ENCODE measurements at regions not wholly inside any gene's neighbourhood (a gene's known extent, or its start where the extent isn't known, plus 50 kb on each side); places are given as distances from the start of the nearest gene placed in this dataset.

GRCh38 chr3:95883801-95884200, 930.6 kb upstream of the EPHA6 start:
- DNase-seq: no peak
- no peaks in the 10 kb centered on the region for H3K36me3 ChIP-seq (ENCODE audit: insufficient read depth, low read length)
- no peaks in the 10 kb centered on the region for H3K27me3 ChIP-seq (ENCODE audit: insufficient read depth, low read length, poor library complexity)

GRCh38 chr3:95886616-95887015, 927.8 kb upstream of the EPHA6 start:
- Histone ChIP-seq H3K36me3 (ENCODE audit: insufficient read depth, low read length) (no peaks in the 10 kb centered on the region), H3K27me3 (ENCODE audit: insufficient read depth, low read length, poor library complexity) (no peaks in the 10 kb centered on the region)
- TF ChIP-seq EZH2 (IDR thresholded peaks at IDR 0.05; ENCODE audit: borderline replicate concordance, low read depth, low read length, severe bottlenecking) (no peak), CTCF (IDR thresholded peaks at IDR 0.05; ENCODE audit: borderline replicate concordance, extremely low read depth, low read length, poor library complexity, severe bottlenecking) (no peak)

More at GRCh38 chr3:95883801-95884200, 930.6 kb upstream of the EPHA6 start:
- Histone ChIP-seq H3K9ac (ENCODE audit: low read depth, low read length) (no peak overlapping the region), H4K20me1 (ENCODE audit: insufficient read depth, low read length) (no peaks in the 10 kb centered on the region), H2AFZ (ENCODE audit: low read depth, low read length) (no peak overlapping the region), H3K79me2 (ENCODE audit: insufficient read depth, low read length) (no peaks in the 10 kb centered on the region), H3K4me1 (ENCODE audit: insufficient read depth, low read length) (no peaks in the 10 kb centered on the region), H3K4me3 (ENCODE audit: low read depth in 1 of 2, low read length in 2 of 2) (no peak overlapping the region), H3K4me2 (ENCODE audit: insufficient read depth, low read length) (no peak overlapping the region), H3K27ac (ENCODE audit: low read length) (no peak overlapping the region), H3K9me3 (ENCODE audit: insufficient read depth, low read length, severe bottlenecking) (no peaks in the 10 kb centered on the region)
- no peak for TF ChIP-seq CTCF (IDR thresholded peaks at IDR 0.05; ENCODE audit: borderline replicate concordance, extremely low read depth, low read length, poor library complexity, severe bottlenecking)
- no peak for TF ChIP-seq EZH2 (IDR thresholded peaks at IDR 0.05; ENCODE audit: borderline replicate concordance, low read depth, low read length, severe bottlenecking)
- ATAC-seq (ENCODE audit: insufficient read depth, low read depth): no peak

DNA sequence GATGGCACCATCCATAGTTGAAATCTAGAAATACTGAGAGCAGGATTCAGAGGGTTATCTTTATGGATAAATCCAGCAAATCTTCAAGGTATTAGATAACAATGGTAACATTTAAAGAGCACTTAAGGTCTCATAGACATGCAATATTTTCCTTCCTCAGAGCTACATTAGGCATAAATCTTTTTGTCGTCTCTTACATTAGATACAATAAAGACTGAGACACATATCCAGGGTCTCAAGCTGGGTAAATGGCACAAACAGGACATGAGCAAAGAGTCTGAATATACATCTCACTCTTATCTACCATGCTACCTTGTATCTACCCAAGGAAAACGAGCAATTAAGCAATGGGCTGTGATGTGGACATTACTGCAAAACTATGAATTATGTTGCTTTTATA, 927.3 kb upstream of the EPHA6 start:
- no peak overlapping the region for H3K4me3 ChIP-seq (ENCODE audit: low read depth in 1 of 2, low read length in 2 of 2)
- ATAC-seq (ENCODE audit: insufficient read depth, low read depth) (no peak), DNase-seq (no peak)
- H3K4me2 ChIP-seq (ENCODE audit: insufficient read depth, low read length): no peak overlapping the region
- H2AFZ ChIP-seq (ENCODE audit: low read depth, low read length): no peak overlapping the region
- H3K9me3 ChIP-seq (ENCODE audit: insufficient read depth, low read length, severe bottlenecking): no peaks in the 10 kb centered on the region
- TF ChIP-seq CTCF (IDR thresholded peaks at IDR 0.05; ENCODE audit: borderline replicate concordance, extremely low read depth, low read length, poor library complexity, severe bottlenecking): no peak
- no peak for TF ChIP-seq EZH2 (IDR thresholded peaks at IDR 0.05; ENCODE audit: borderline replicate concordance, low read depth, low read length, severe bottlenecking)
- no peak overlapping the region for H3K9ac ChIP-seq (ENCODE audit: low read depth, low read length)
- H3K4me1 ChIP-seq (ENCODE audit: insufficient read depth, low read length): no peaks in the 10 kb centered on the region
- H3K27ac ChIP-seq (ENCODE audit: low read length): no peak overlapping the region
- H3K27me3 ChIP-seq (ENCODE audit: insufficient read depth, low read length, poor library complexity): no peaks in the 10 kb centered on the region
- no peaks in the 10 kb centered on the region for H3K36me3 ChIP-seq (ENCODE audit: insufficient read depth, low read length)
- H3K79me2 ChIP-seq (ENCODE audit: insufficient read depth, low read length): no peaks in the 10 kb centered on the region
- H4K20me1 ChIP-seq (ENCODE audit: insufficient read depth, low read length): no peaks in the 10 kb centered on the region

More at GRCh38 chr3:95886616-95887015, 927.8 kb upstream of the EPHA6 start:
- Histone ChIP-seq H3K4me2 (ENCODE audit: insufficient read depth, low read length) (no peak overlapping the region), H3K4me1 (ENCODE audit: insufficient read depth, low read length) (no peaks in the 10 kb centered on the region), H3K4me3 (ENCODE audit: low read depth in 1 of 2, low read length in 2 of 2) (no peak overlapping the region), H3K79me2 (ENCODE audit: insufficient read depth, low read length) (no peaks in the 10 kb centered on the region), H4K20me1 (ENCODE audit: insufficient read depth, low read length) (no peaks in the 10 kb centered on the region), H3K27ac (ENCODE audit: low read length) (no peak overlapping the region), H3K9me3 (ENCODE audit: insufficient read depth, low read length, severe bottlenecking) (no peaks in the 10 kb centered on the region), H3K9ac (ENCODE audit: low read depth, low read length) (no peak overlapping the region), H2AFZ (ENCODE audit: low read depth, low read length) (no peak overlapping the region)
- DNase-seq: no peak
- ATAC-seq (ENCODE audit: insufficient read depth, low read depth): no peak

- TF ChIP-seq EZH2 (IDR thresholded peaks at IDR 0.05; ENCODE audit: borderline replicate concordance, low read depth, low read length, severe bottlenecking): no peak
- TF ChIP-seq CTCF (IDR thresholded peaks at IDR 0.05; ENCODE audit: borderline replicate concordance, extremely low read depth, low read length, poor library complexity, severe bottlenecking): no peak
- Histone ChIP-seq H3K79me2 (ENCODE audit: insufficient read depth, low read length) (no peaks in the 10 kb centered on the region), H3K36me3 (ENCODE audit: insufficient read depth, low read length) (no peaks in the 10 kb centered on the region), H3K4me1 (ENCODE audit: insufficient read depth, low read length) (no peaks in the 10 kb centered on the region), H4K20me1 (ENCODE audit: insufficient read depth, low read length) (no peaks in the 10 kb centered on the region), H3K27ac (ENCODE audit: low read length) (no peak overlapping the region), H3K9ac (ENCODE audit: low read depth, low read length) (no peak overlapping the region), H3K9me3 (ENCODE audit: insufficient read depth, low read length, severe bottlenecking) (no peaks in the 10 kb centered on the region), H3K4me2 (ENCODE audit: insufficient read depth, low read length) (no peak overlapping the region), H3K27me3 (ENCODE audit: insufficient read depth, low read length, poor library complexity) (no peaks in the 10 kb centered on the region), H2AFZ (ENCODE audit: low read depth, low read length) (no peak overlapping the region), H3K4me3 (ENCODE audit: low read depth in 1 of 2, low read length in 2 of 2) (no peak overlapping the region)
- DNase-seq (no peak), ATAC-seq (ENCODE audit: insufficient read depth, low read depth) (no peak)
Observed at GRCh38 chr3:95894820-95895219, 919.6 kb upstream of the EPHA6 start.

Data from DND-41 (cell line).